Activated CD4-positive, alpha-beta memory T cell treated with anti-CD3 and anti-CD28 coated beads for 36 hours (primary cell): ENCODE measurements at regions not wholly inside any gene's neighbourhood (a gene's known extent, or its start where the extent isn't known, plus 50 kb on each side); places are given as distances from the start of the nearest gene placed in this dataset.
"Not testable (repeated sequence)": the region's sequence is repeated elsewhere in the genome, so short reads cannot be mapped to it uniquely, and the experiment has no call there.

ENCODE experiments used
- CTCF ChIA-PET: fragments of 350-600 bp; sonication (Branson Sonifier 250); formaldehyde crosslinking; loops from one replicate; lab custom pipeline; 2021; ENCODE audit warnings: antibody characterized with exemption, inconsistent platforms; lab: Charles Lee
- POLR2A ChIA-PET: fragments of 350-600 bp; sonication (Branson Sonifier 250); formaldehyde crosslinking; loops from one replicate; lab custom pipeline; 2021; ENCODE audit warnings: antibody characterized with exemption; lab: Charles Lee
- DNase-seq: peaks from one replicate; pipeline ENCODE4 v3.0.0-alpha.2; 2020
- H3K27ac Mint-ChIP-seq: one replicate; pipeline ENCODE4 v1.8.0; 2021; ENCODE audit warnings: mixed read lengths
- H3K27me3 Mint-ChIP-seq: one replicate; pipeline ENCODE4 v1.8.0; 2021; ENCODE audit warnings: mixed read lengths
- H3K36me3 Mint-ChIP-seq: one replicate; pipeline ENCODE4 v1.8.0; 2021; ENCODE audit warnings: mixed read lengths
- H3K4me1 Mint-ChIP-seq: one replicate; pipeline ENCODE4 v1.8.0; 2021; ENCODE audit warnings: low read depth, mixed read lengths
- H3K4me3 Mint-ChIP-seq: one replicate; pipeline ENCODE4 v1.8.0; 2021; ENCODE audit warnings: mild to moderate bottlenecking, mixed read lengths
- H3K9me3 Mint-ChIP-seq: one replicate; pipeline ENCODE4 v1.8.0; 2021; ENCODE audit warnings: mixed read lengths
- intact Hi-C: fragments of 100-400 bp; cut with micrococcal nuclease; formaldehyde crosslinking; loops from one replicate; pipeline ENCODE4 v1.15.1; 2023

- ChIA-PET CTCF (interaction anchor here (1.3 to 1.5 kb wide), 2 partner anchors 13 to 18 kb away, joined by 3 to 4 read pairs; no protein-coding TSS in a partner anchor), POLR2A (no interaction called here)
- DNase-seq = no peak
- no peaks in the 10 kb centered on the region for H3K9me3 Mint-ChIP-seq
- no peaks in the 10 kb centered on the region for H3K27me3 Mint-ChIP-seq
- no peak overlapping the region for H3K27ac Mint-ChIP-seq
- no peaks in the 10 kb centered on the region for H3K36me3 Mint-ChIP-seq
- H3K4me1 Mint-ChIP-seq = no peaks in the 10 kb centered on the region
- intact Hi-C loops = no loop called here
- no peak overlapping the region for H3K4me3 Mint-ChIP-seq
Observed at GRCh38 chr4:173991316-173991715, 292.2 kb downstream of the FBXO8 start.

- no peaks in the 10 kb centered on the region for H3K9me3 Mint-ChIP-seq
- H3K36me3 Mint-ChIP-seq = no peaks in the 10 kb centered on the region
- no peaks in the 10 kb centered on the region for H3K4me1 Mint-ChIP-seq
- H3K27ac Mint-ChIP-seq = no peak overlapping the region
- ChIA-PET POLR2A (no interaction called here), CTCF (interaction anchor here (1.3 to 1.5 kb wide), 2 partner anchors 13 to 17 kb away, joined by 3 to 4 read pairs; no protein-coding TSS in a partner anchor)
- no peak for DNase-seq
- no peak overlapping the region for H3K4me3 Mint-ChIP-seq
- intact Hi-C loops = no loop called here
- H3K27me3 Mint-ChIP-seq = no peaks in the 10 kb centered on the region
Observed at GRCh38 chr4:173990869-173991210, 292.6 kb downstream of the FBXO8 start.

DNA sequence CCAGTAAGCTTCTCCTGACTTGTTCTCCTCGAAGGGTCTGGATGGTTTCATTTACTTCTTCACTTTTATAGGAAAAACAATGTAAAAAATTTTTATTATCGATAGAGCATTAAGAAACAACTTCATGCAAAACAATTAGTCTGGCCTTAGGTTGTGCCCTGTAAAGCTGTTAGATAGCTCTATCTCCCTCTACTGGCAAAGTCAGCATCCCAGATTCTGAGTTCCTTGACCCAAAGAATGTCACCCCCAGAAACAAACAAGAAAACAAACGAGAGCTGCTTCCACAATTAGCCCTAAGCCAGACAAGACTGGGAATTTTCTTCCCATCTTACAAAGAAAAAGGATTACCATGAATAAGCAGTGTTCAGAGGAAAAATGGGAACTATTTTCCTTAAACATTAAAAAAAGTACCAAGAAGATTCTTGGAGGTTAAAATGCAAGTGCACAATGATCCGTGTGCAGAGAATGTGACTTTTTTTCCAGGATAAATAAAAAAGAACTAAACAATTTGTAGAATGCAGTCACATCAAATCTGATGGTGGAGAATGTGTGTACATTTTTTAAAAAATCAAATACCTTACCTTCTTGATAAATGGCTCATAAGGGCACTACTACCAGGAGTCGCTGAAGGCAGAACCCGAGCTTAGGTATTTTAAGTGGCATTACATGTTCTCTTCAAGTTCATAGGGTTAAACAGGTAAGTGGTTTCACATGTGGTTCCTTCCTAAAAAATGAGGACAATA lies 293.2 kb downstream of the FBXO8 start:
- no peaks in the 10 kb centered on the region for H3K36me3 Mint-ChIP-seq
- H3K27me3 Mint-ChIP-seq = no peaks in the 10 kb centered on the region
- no peak for DNase-seq
- no peak overlapping the region for H3K27ac Mint-ChIP-seq
- no peaks in the 10 kb centered on the region for H3K4me1 Mint-ChIP-seq
- ChIA-PET CTCF (interaction anchor here (1.3 to 1.5 kb wide), 2 partner anchors 12 to 17 kb away, joined by 3 to 4 read pairs; no protein-coding TSS in a partner anchor), POLR2A (no interaction called here)
- no peaks in the 10 kb centered on the region for H3K9me3 Mint-ChIP-seq
- intact Hi-C loops = no loop called here
- H3K4me3 Mint-ChIP-seq = no peak overlapping the region

GRCh38 chr4:173963523-173963922 lies 319.9 kb downstream of the FBXO8 start:
- H3K9me3 Mint-ChIP-seq, intact Hi-C loops, H3K36me3 Mint-ChIP-seq, CTCF ChIA-PET, H3K4me3 Mint-ChIP-seq, DNase-seq, H3K27me3 Mint-ChIP-seq, H3K4me1 Mint-ChIP-seq, POLR2A ChIA-PET, H3K27ac Mint-ChIP-seq: not testable (repeated sequence)

GRCh38 chr4:173960398-173960797 lies 323.1 kb downstream of the FBXO8 start:
- peaks cover 2% of the 10 kb centered on the region for H3K9me3 Mint-ChIP-seq
- H3K4me1 Mint-ChIP-seq = no peaks in the 10 kb centered on the region
- no peaks in the 10 kb centered on the region for H3K27me3 Mint-ChIP-seq
- POLR2A ChIA-PET = no interaction called here
- CTCF ChIA-PET = no interaction called here
- DNase-seq = no peak
- intact Hi-C loops = no loop called here
- no peaks in the 10 kb centered on the region for H3K36me3 Mint-ChIP-seq
- H3K27ac Mint-ChIP-seq = no peak overlapping the region
- no peak overlapping the region for H3K4me3 Mint-ChIP-seq

GRCh38 chr4:173958445-173958844 lies 325.0 kb downstream of the FBXO8 start:
- POLR2A ChIA-PET = no interaction called here
- intact Hi-C loops = no loop called here
- peaks cover 2% of the 10 kb centered on the region for H3K9me3 Mint-ChIP-seq
- DNase-seq = no peak
- H3K4me1 Mint-ChIP-seq = no peaks in the 10 kb centered on the region
- no peak overlapping the region for H3K27ac Mint-ChIP-seq
- H3K4me3 Mint-ChIP-seq = no peak overlapping the region
- no peaks in the 10 kb centered on the region for H3K27me3 Mint-ChIP-seq
- CTCF ChIA-PET = no interaction called here
- no peaks in the 10 kb centered on the region for H3K36me3 Mint-ChIP-seq

- Mint-ChIP-seq H3K27me3 (no peaks in the 10 kb centered on the region), H3K4me1 (no peaks in the 10 kb centered on the region), H3K4me3 (no peak overlapping the region), H3K27ac (no peak overlapping the region), H3K9me3 (no peaks in the 10 kb centered on the region), H3K36me3 (no peaks in the 10 kb centered on the region)
- CTCF ChIA-PET = no interaction called here
- no peak for DNase-seq
- intact Hi-C loops = no loop called here
- POLR2A ChIA-PET = no interaction called here
Observed at GRCh38 chr4:173943547-173943946, 339.9 kb downstream of the FBXO8 start.

DNA sequence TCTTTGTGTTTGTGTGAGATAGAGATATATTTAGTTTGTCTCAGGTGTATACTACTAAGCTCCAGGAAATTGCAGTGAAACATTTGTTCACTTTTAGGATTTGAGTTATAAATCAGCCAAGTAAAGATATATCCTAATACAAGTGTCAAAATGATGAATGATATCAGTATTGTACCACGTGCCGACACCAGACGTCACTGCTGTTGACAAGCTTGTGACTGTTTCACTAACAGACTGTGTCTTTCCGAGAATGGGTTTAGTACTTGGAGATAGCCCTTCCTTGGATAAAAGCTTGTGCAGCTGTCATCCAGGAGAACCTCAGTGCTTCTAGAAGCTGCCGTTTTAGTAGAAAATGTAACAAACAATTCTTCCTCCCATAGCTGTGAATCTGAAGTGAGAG lies 343.3 kb downstream of the FBXO8 start:
- H3K36me3 Mint-ChIP-seq = no peaks in the 10 kb centered on the region
- POLR2A ChIA-PET = no interaction called here
- no peak for DNase-seq
- no peak overlapping the region for H3K27ac Mint-ChIP-seq
- H3K4me1 Mint-ChIP-seq = no peaks in the 10 kb centered on the region
- intact Hi-C loops = no loop called here
- CTCF ChIA-PET = no interaction called here
- no peak overlapping the region for H3K4me3 Mint-ChIP-seq
- H3K9me3 Mint-ChIP-seq = no peaks in the 10 kb centered on the region
- H3K27me3 Mint-ChIP-seq = no peaks in the 10 kb centered on the region

DNA sequence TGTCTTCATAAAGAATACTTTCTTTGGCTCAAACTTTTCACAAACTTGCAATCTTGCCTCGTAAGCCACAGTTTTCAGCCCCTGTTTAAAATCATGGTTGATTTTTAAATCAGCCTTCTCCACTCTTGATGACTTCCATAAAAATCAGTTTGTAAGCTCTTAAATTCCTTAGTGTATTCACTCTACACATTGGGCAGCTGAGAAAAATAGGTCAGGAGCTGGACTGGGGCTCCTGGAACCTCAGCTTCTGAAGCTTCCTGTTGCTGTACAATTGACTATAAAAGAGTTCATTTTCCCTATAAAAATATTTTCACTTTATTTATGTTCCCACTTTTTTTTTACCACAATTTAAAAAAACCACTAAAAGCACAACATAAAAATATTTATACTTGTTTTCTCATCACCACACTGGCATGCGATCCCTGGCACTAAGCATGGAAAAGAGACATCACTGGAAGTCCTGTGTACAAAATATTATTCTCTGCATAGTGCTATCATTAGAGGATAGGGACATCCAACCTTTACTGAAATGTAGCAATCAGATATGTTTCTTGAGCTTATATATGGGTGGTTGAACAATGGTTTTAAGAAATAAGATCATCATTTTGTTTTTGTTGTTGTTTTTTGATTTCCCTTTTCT lies 345.7 kb downstream of the FBXO8 start:
- Mint-ChIP-seq H3K36me3 (no peaks in the 10 kb centered on the region), H3K4me3 (no peak overlapping the region), H3K27ac (no peak overlapping the region), H3K4me1 (no peaks in the 10 kb centered on the region), H3K9me3 (no peaks in the 10 kb centered on the region), H3K27me3 (no peaks in the 10 kb centered on the region)
- ChIA-PET CTCF (no interaction called here), POLR2A (no interaction called here)
- DNase-seq = no peak
- intact Hi-C loops = no loop called here

GRCh38 chr4:173936861-173937260 lies 346.6 kb downstream of the FBXO8 start:
- no peaks in the 10 kb centered on the region for H3K9me3 Mint-ChIP-seq
- no peak for DNase-seq
- no peaks in the 10 kb centered on the region for H3K27me3 Mint-ChIP-seq
- H3K4me3 Mint-ChIP-seq = no peak overlapping the region
- CTCF ChIA-PET = no interaction called here
- intact Hi-C loops = no loop called here
- no peaks in the 10 kb centered on the region for H3K36me3 Mint-ChIP-seq
- POLR2A ChIA-PET = no interaction called here
- no peaks in the 10 kb centered on the region for H3K4me1 Mint-ChIP-seq
- H3K27ac Mint-ChIP-seq = no peak overlapping the region

DNA sequence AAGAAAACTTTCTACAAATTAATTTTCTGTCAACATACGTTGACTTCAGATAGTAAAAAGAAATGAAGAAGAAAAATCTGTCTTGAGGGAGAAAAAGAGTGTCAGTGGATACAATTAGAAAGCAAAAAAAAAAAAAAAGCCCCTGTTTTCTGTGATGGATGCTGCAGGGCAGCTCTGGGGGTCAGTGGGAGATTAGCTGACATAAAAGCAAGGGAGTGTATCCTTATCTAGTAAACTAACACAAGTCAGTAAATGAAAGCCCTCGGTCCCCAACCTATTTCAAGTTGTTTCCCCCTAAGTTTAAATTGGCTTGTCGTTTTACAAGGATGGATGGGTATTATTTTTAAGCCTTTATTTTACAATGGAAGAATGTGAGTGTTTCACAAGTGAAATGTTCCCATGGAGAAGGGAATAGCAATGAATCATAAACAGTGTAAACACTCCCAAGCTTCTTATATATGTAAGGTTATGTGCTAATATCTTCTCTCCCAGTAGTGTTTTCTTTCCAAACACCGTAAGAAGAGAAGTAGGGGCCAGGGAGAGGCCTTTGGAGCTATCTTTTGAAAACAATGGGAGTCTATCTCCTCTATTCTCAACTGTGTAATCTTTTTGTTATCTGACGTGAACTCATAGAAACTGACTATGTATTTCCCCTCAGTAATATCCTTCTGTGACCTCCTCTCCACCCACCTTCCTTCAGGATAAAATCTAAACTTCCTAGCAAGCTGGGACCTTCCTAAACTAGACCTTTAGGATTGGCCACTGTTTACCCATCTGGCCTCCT lies 347.7 kb downstream of the FBXO8 start:
- no peak overlapping the region for H3K27ac Mint-ChIP-seq
- H3K27me3 Mint-ChIP-seq = no peaks in the 10 kb centered on the region
- CTCF ChIA-PET = no interaction called here
- H3K36me3 Mint-ChIP-seq = no peaks in the 10 kb centered on the region
- POLR2A ChIA-PET = no interaction called here
- H3K4me1 Mint-ChIP-seq = no peaks in the 10 kb centered on the region
- DNase-seq = no peak
- H3K4me3 Mint-ChIP-seq = no peak overlapping the region
- no peaks in the 10 kb centered on the region for H3K9me3 Mint-ChIP-seq
- intact Hi-C loops = no loop called here

GRCh38 chr4:173934933-173935620 lies 348.4 kb downstream of the FBXO8 start:
- no peak for DNase-seq
- POLR2A ChIA-PET = no interaction called here
- intact Hi-C loops = no loop called here
- Mint-ChIP-seq H3K27ac (no peak overlapping the region), H3K36me3 (no peaks in the 10 kb centered on the region), H3K4me1 (no peaks in the 10 kb centered on the region), H3K9me3 (no peaks in the 10 kb centered on the region), H3K27me3 (no peaks in the 10 kb centered on the region), H3K4me3 (no peak overlapping the region)
- CTCF ChIA-PET = no interaction called here
